NCI-H1694 (cell line): ENCODE measurements at regions not wholly inside any gene's neighbourhood (a gene's known extent, or its start where the extent isn't known, plus 50 kb on each side); places are given as distances from the start of the nearest gene placed in this dataset.

ENCODE experiments used
- DNase-seq: peaks from one replicate; lab custom pipeline; 2025; lab: John Stamatoyannopoulos, UW

- no peak for DNase-seq
Observed at GRCh38 chr3:99366663-99367429, 271.5 kb upstream of the COL8A1 start.

GRCh38 chr3:99365979-99366378 lies 272.4 kb upstream of the COL8A1 start:
- DNase-seq, result no peak

GRCh38 chr3:99365396-99365795 lies 273.0 kb upstream of the COL8A1 start:
- no peak for DNase-seq

GRCh38 chr3:99357131-99357530 lies 281.3 kb upstream of the COL8A1 start:
- DNase-seq, result no peak

GRCh38 chr3:99356696-99357095 lies 281.7 kb upstream of the COL8A1 start:
- DNase-seq, result no peak

- DNase-seq, result no peak
Observed at GRCh38 chr3:99355465-99355864, 282.9 kb upstream of the COL8A1 start.

GRCh38 chr3:99352811-99353210 lies 285.6 kb upstream of the COL8A1 start:
- no peak for DNase-seq

- no peak for DNase-seq
Observed at GRCh38 chr3:99351122-99351521, 287.3 kb upstream of the COL8A1 start.

- no peak for DNase-seq
Observed at GRCh38 chr3:99348451-99348850, 289.9 kb upstream of the COL8A1 start.

GRCh38 chr3:99344216-99344615 lies 294.2 kb upstream of the COL8A1 start:
- no peak for DNase-seq

- no peak for DNase-seq
Observed at GRCh38 chr3:99342383-99342782, 296.0 kb upstream of the COL8A1 start.

- DNase-seq, result no peak
Observed at GRCh38 chr3:99339222-99339621, 299.2 kb upstream of the COL8A1 start.

GRCh38 chr3:99332718-99333117 lies 305.7 kb upstream of the COL8A1 start:
- DNase-seq, result no peak

- DNase-seq, result no peak
Observed at GRCh38 chr3:99332276-99332675, 306.1 kb upstream of the COL8A1 start.

- no peak for DNase-seq
Observed at GRCh38 chr3:99330924-99331532, 307.4 kb upstream of the COL8A1 start.

GRCh38 chr3:99330281-99330680 lies 308.1 kb upstream of the COL8A1 start:
- no peak for DNase-seq

- no peak for DNase-seq
Observed at GRCh38 chr3:99325402-99325801, 313.0 kb upstream of the COL8A1 start.

GRCh38 chr3:99324636-99325203 lies 313.7 kb upstream of the COL8A1 start:
- DNase-seq, result no peak

GRCh38 chr3:99323940-99324339 lies 314.5 kb upstream of the COL8A1 start:
- no peak for DNase-seq

GRCh38 chr3:99322551-99322950 lies 315.8 kb upstream of the COL8A1 start:
- DNase-seq, result no peak

GRCh38 chr3:99321261-99321660 lies 317.1 kb upstream of the COL8A1 start:
- no peak for DNase-seq

- no peak for DNase-seq
Observed at GRCh38 chr3:99319961-99320360, 318.4 kb upstream of the COL8A1 start.

GRCh38 chr3:99319450-99319849 lies 318.9 kb upstream of the COL8A1 start:
- no peak for DNase-seq

- no peak for DNase-seq
Observed at GRCh38 chr3:99317201-99317600, 321.2 kb upstream of the COL8A1 start.
